ENCODE measurements at regions not wholly inside any gene's neighbourhood (a gene's known extent, or its start where the extent isn't known, plus 50 kb on each side); places are given as distances from the start of the nearest gene placed in this dataset.

DNA sequence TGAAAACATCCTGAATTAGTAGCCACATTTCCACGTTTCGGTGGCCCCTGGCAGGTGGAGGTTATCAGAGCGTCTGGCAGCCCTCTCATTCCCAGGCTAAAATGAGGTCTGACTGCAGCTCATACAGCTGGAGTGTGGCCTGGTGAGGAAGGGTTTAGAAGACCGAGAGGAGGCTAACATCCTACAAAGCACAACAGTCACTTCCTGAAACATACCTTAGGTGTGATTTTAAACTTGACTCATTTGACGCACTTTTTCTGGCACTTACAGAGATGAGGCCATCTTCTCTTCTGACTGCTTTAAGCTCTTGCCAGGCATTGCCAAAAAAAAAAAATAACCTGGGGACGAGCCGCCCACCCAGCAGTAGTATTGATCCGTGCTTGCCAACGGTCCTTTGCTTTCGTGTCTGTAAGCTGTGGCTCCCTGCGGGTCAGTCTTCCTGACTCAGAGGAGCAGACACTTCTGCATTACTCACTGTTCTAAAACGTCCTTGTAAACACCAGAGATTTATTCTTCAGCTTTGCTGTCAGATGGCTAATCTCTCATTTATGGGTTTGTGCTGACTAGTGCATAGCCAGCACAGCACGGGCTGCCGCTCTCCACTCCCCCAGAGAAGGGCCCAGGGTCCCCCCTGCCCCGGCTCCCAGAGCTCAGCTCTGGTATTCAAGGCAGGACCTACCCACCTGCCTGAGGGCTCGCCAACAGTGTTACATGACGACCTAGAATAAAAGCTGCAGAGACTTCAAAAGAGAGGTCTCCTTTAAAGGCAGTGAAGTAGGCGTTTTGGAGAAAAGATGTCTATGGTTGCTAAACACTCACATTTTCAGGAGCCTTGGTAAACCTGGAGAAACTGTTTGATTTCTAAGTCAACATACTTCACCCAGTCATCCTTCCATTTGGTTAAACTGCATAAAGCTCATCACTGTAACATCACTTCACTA, 78.5 kb upstream of the FRMD1 start:
- Histone ChIP-seq H3K27me3 (ENCODE audit: control insufficient read depth in 2 of 2, insufficient read depth in 2 of 2, low read length in 2 of 2) (peaks cover 63 to 79% of the 10 kb centered on the region in 2 experiments), H3K9ac (ENCODE audit: insufficient read depth in 1 of 2, low read depth in 2 of 2, low read length in 2 of 2) (no peak overlapping the region), H3K27ac (ENCODE audit: extremely low read depth, low read depth, low read length) (no peak overlapping the region), H2AFZ (ENCODE audit: low read depth, low read length) (no peak overlapping the region), H4K20me1 (replicated peaks; ENCODE audit: control insufficient read depth, insufficient read depth, low read length) (0 out of 2 replicates have a peak, but pooled peaks cover 4% of the 10 kb centered on the region), H3K79me2 (ENCODE audit: control insufficient read depth, insufficient read depth, low read length) (no peaks in the 10 kb centered on the region), H3K9me3 (replicated peaks; ENCODE audit: control insufficient read depth, insufficient read depth, low read depth, low read length) (no peaks in the 10 kb centered on the region), H3K4me2 (ENCODE audit: insufficient read depth, low read length) (no peak overlapping the region), H3K36me3 (ENCODE audit: control insufficient read depth, insufficient read depth, low read length) (no peaks in the 10 kb centered on the region), H3K4me1 (replicated peaks in 1 of 2; ENCODE audit: control insufficient read depth in 2 of 2, insufficient read depth in 2 of 2, low read length in 2 of 2) (peaks cover 0 to 3% of the 10 kb centered on the region in 2 experiments; a peak in 1 of 5 replicates), H3K9me1 (ENCODE audit: control insufficient read depth, insufficient read depth, low read length) (no peaks in the 10 kb centered on the region), H3K4me3 (no peak overlapping the region)
- ChIA-PET CTCF (ENCODE audit: low intra/inter-chr PET ratio) (no interaction called here), POLR2A (interaction anchor here (0.6 kb wide), 1 partner anchor 29 kb away, joined by 3 read pairs; no protein-coding TSS in a partner anchor)
- BruUV-seq (replicated peaks): no TSS peak
- in situ Hi-C loops (cut with MboI): no loop called here
- no peak for FAIRE-seq
- intact Hi-C loops (cut with micrococcal nuclease): no loop called here
- no peak for ATAC-seq
- WGBS (ENCODE audit: insufficient coverage, low coverage, missing lambda C conversion rate): 2% methylated on average over 18 of the region's 18 CpGs
- DNase-seq (ENCODE audit: extremely low read depth in 1 of 4, low spot score in 3 of 4): no peak
- TF ChIP-seq CBX1 (IDR thresholded peaks at IDR 0.05; ENCODE audit: low read depth) (no peak), SMARCE1 (IDR thresholded peaks at IDR 0.05) (no peak), POLR2H (tag; IDR thresholded peaks at IDR 0.05; ENCODE audit: low read depth) (no peak), ESRRA (IDR thresholded peaks at IDR 0.05; ENCODE audit: borderline replicate concordance, low read depth) (no peak), HEY1 (CRISPR knock-in tag; IDR thresholded peaks at IDR 0.05; ENCODE audit: borderline replicate concordance) (no peak), SRSF7 (optimal IDR thresholded peaks at IDR 0.05; ENCODE audit: low read depth, low read length) (no peak), NRF1 (conservative IDR thresholded peaks at IDR 0.05 in 1 of 2, IDR thresholded peaks at IDR 0.05 in 1 of 2) (no peak), NR2C2 (CRISPR knock-in tag; IDR thresholded peaks at IDR 0.05) (no peak), NR2C2 (tag; IDR thresholded peaks at IDR 0.05) (no peak), POLR3G (IDR thresholded peaks at IDR 0.05; ENCODE audit: extremely low read depth, insufficient read length, insufficient replicate concordance) (no peak), HNRNPL (IDR thresholded peaks at IDR 0.05; ENCODE audit: low read depth, low read length) (no peak)
- TF ChIP-seq, protein P1, sequence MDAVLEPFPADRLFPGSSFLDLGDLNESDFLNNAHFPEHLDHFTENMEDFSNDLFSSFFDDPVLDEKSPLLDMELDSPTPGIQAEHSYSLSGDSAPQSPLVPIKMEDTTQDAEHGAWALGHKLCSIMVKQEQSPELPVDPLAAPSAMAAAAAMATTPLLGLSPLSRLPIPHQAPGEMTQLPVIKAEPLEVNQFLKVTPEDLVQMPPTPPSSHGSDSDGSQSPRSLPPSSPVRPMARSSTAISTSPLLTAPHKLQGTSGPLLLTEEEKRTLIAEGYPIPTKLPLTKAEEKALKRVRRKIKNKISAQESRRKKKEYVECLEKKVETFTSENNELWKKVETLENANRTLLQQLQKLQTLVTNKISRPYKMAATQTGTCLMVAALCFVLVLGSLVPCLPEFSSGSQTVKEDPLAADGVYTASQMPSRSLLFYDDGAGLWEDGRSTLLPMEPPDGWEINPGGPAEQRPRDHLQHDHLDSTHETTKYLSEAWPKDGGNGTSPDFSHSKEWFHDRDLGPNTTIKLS (IDR thresholded peaks at IDR 0.05; ENCODE audit: borderline replicate concordance, low read depth): no peak
- TF ChIP-seq, protein P2, sequence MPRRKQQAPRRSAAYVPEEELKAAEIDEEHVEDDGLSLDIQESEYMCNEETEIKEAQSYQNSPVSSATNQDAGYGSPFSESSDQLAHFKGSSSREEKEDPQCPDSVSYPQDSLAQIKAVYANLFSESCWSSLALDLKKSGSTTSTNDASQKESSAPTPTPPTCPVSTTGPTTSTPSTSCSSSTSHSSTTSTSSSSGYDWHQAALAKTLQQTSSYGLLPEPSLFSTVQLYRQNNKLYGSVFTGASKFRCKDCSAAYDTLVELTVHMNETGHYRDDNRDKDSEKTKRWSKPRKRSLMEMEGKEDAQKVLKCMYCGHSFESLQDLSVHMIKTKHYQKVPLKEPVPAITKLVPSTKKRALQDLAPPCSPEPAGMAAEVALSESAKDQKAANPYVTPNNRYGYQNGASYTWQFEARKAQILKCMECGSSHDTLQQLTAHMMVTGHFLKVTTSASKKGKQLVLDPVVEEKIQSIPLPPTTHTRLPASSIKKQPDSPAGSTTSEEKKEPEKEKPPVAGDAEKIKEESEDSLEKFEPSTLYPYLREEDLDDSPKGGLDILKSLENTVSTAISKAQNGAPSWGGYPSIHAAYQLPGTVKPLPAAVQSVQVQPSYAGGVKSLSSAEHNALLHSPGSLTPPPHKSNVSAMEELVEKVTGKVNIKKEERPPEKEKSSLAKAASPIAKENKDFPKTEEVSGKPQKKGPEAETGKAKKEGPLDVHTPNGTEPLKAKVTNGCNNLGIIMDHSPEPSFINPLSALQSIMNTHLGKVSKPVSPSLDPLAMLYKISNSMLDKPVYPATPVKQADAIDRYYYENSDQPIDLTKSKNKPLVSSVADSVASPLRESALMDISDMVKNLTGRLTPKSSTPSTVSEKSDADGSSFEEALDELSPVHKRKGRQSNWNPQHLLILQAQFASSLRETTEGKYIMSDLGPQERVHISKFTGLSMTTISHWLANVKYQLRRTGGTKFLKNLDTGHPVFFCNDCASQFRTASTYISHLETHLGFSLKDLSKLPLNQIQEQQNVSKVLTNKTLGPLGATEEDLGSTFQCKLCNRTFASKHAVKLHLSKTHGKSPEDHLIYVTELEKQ (CRISPR knock-in tag; IDR thresholded peaks at IDR 0.05): no peak
- TF ChIP-seq, protein P3, sequence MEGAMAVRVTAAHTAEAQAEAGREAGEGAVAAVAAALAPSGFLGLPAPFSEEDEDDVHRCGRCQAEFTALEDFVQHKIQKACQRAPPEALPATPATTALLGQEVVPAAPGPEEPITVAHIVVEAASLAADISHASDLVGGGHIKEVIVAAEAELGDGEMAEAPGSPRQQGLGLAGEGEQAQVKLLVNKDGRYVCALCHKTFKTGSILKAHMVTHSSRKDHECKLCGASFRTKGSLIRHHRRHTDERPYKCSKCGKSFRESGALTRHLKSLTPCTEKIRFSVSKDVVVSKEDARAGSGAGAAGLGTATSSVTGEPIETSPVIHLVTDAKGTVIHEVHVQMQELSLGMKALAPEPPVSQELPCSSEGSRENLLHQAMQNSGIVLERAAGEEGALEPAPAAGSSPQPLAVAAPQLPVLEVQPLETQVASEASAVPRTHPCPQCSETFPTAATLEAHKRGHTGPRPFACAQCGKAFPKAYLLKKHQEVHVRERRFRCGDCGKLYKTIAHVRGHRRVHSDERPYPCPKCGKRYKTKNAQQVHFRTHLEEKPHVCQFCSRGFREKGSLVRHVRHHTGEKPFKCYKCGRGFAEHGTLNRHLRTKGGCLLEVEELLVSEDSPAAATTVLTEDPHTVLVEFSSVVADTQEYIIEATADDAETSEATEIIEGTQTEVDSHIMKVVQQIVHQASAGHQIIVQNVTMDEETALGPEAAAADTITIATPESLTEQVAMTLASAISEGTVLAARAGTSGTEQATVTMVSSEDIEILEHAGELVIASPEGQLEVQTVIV (CRISPR knock-in tag; IDR thresholded peaks at IDR 0.05; ENCODE audit: borderline replicate concordance): no peak
